DMS79 (cell line): ENCODE measurements at regions not wholly inside any gene's neighbourhood (a gene's known extent, or its start where the extent isn't known, plus 50 kb on each side); places are given as distances from the start of the nearest gene placed in this dataset.
A peak's percentile ranks its signal among the peaks of the same experiment; 100 is the strongest.

Experiments used
- DNase-seq: peaks from one replicate; lab custom pipeline; 2025; lab: John Stamatoyannopoulos, UW

GRCh38 chr18:65547046-65547445, 203.8 kb upstream of the CDH7 start:
- DNase-seq: no peak

GRCh38 chr18:65544701-65545100, 206.1 kb upstream of the CDH7 start:
- no peak for DNase-seq

- no peak for DNase-seq
Measured at GRCh38 chr18:65527879-65528633, 222.8 kb upstream of the CDH7 start.

- no peak for DNase-seq
Measured at GRCh38 chr18:65526099-65526498, 224.7 kb upstream of the CDH7 start.

GRCh38 chr18:65523461-65523860, 227.4 kb upstream of the CDH7 start:
- no peak for DNase-seq

GRCh38 chr18:65522907-65523306, 227.9 kb upstream of the CDH7 start:
- no peak for DNase-seq

- DNase-seq: no peak
Measured at GRCh38 chr18:65516209-65516608, 234.6 kb upstream of the CDH7 start.

GRCh38 chr18:65498605-65499004, 252.2 kb upstream of the CDH7 start:
- no peak for DNase-seq

GRCh38 chr18:65487569-65487968, 263.2 kb upstream of the CDH7 start:
- peak; percentile 47 for DNase-seq

- no peak for DNase-seq
Measured at GRCh38 chr18:65477455-65477854, 273.4 kb upstream of the CDH7 start.

- no peak for DNase-seq
Measured at GRCh38 chr18:65468881-65469280, 281.9 kb upstream of the CDH7 start.

- no peak for DNase-seq
Measured at GRCh38 chr18:65464361-65464760, 286.5 kb upstream of the CDH7 start.

- no peak for DNase-seq
Measured at GRCh38 chr18:65459741-65460140, 291.1 kb upstream of the CDH7 start.

GRCh38 chr18:65458871-65459270, 291.9 kb upstream of the CDH7 start:
- no peak for DNase-seq

- no peak for DNase-seq
Measured at GRCh38 chr18:65439188-65439587, 311.6 kb upstream of the CDH7 start.

GRCh38 chr18:65436430-65436829, 314.4 kb upstream of the CDH7 start:
- no peak for DNase-seq

- no peak for DNase-seq
Measured at GRCh38 chr18:65435534-65435933, 315.3 kb upstream of the CDH7 start.

GRCh38 chr18:65429601-65430000, 321.2 kb upstream of the CDH7 start:
- DNase-seq: no peak

- no peak for DNase-seq
Measured at GRCh38 chr18:65425366-65425765, 325.4 kb upstream of the CDH7 start.

- DNase-seq: no peak
Measured at GRCh38 chr18:65423776-65424175, 327.0 kb upstream of the CDH7 start.

GRCh38 chr18:65422544-65423136, 328.2 kb upstream of the CDH7 start:
- no peak for DNase-seq

GRCh38 chr18:65415098-65415497, 335.7 kb upstream of the CDH7 start:
- DNase-seq: no peak

GRCh38 chr18:65414501-65414900, 336.3 kb upstream of the CDH7 start:
- no peak for DNase-seq

GRCh38 chr18:65411061-65411460, 339.8 kb upstream of the CDH7 start:
- DNase-seq: no peak
